ENCODE measurements at regions not wholly inside any gene's neighbourhood (a gene's known extent, or its start where the extent isn't known, plus 50 kb on each side); places are given as distances from the start of the nearest gene placed in this dataset.
"Not testable (repeated sequence)": the region's sequence is repeated elsewhere in the genome, so short reads cannot be mapped to it uniquely, and the experiment has no call there.

- no peak for DNase-seq (ENCODE audit: low spot score)
Observed at GRCh38 chr1:181259026-181259745, 170.7 kb downstream of the IER5 start.

- no peak for DNase-seq (ENCODE audit: low spot score)
Observed at GRCh38 chr1:181260271-181260670, 171.8 kb downstream of the IER5 start.

- no peak for DNase-seq (ENCODE audit: low spot score)
Observed at GRCh38 chr1:181260994-181261393, 172.5 kb downstream of the IER5 start.

GRCh38 chr1:181262069-181262468 is 173.6 kb downstream of the IER5 start:
- no peak for DNase-seq (ENCODE audit: low spot score)

GRCh38 chr1:181263444-181263843 is 174.9 kb downstream of the IER5 start:
- no peak for DNase-seq (ENCODE audit: low spot score)

GRCh38 chr1:181264821-181265220 is 176.3 kb downstream of the IER5 start:
- no peak for DNase-seq (ENCODE audit: low spot score)

- DNase-seq (ENCODE audit: low spot score), result no peak
Observed at GRCh38 chr1:181284978-181285377, 196.5 kb downstream of the IER5 start.

- no peak for DNase-seq (ENCODE audit: low spot score)
Observed at GRCh38 chr1:181295217-181295616, 188.1 kb upstream of the CACNA1E start.

- no peak for DNase-seq (ENCODE audit: low spot score)
Observed at GRCh38 chr1:181296180-181296579, 187.1 kb upstream of the CACNA1E start.

- DNase-seq (ENCODE audit: low spot score), result no peak
Observed at GRCh38 chr1:181308098-181308497, 175.2 kb upstream of the CACNA1E start.

- DNase-seq (ENCODE audit: low spot score), result no peak
Observed at GRCh38 chr1:181310560-181310959, 172.8 kb upstream of the CACNA1E start.

- no peak for DNase-seq (ENCODE audit: low spot score)
Observed at GRCh38 chr1:181312946-181313345, 170.4 kb upstream of the CACNA1E start.

GRCh38 chr1:181313466-181313865 is 169.9 kb upstream of the CACNA1E start:
- no peak for DNase-seq (ENCODE audit: low spot score)

- DNase-seq (ENCODE audit: low spot score), result no peak
Observed at GRCh38 chr1:181314010-181314409, 169.3 kb upstream of the CACNA1E start.

- no peak for DNase-seq (ENCODE audit: low spot score)
Observed at GRCh38 chr1:181314959-181315358, 168.4 kb upstream of the CACNA1E start.

GRCh38 chr1:181317261-181317930 is 165.9 kb upstream of the CACNA1E start:
- DNase-seq (ENCODE audit: low spot score), result no peak

- no peak for DNase-seq (ENCODE audit: low spot score)
Observed at GRCh38 chr1:181318022-181318857, 165.1 kb upstream of the CACNA1E start.

- no peak for DNase-seq (ENCODE audit: low spot score)
Observed at GRCh38 chr1:181318858-181319235, 164.5 kb upstream of the CACNA1E start.

- no peak for DNase-seq (ENCODE audit: low spot score)
Observed at GRCh38 chr1:181319907-181320306, 163.4 kb upstream of the CACNA1E start.

GRCh38 chr1:181324797-181325616 is 158.3 kb upstream of the CACNA1E start:
- DNase-seq (ENCODE audit: low spot score), result no peak

GRCh38 chr1:181325765-181326164 is 157.6 kb upstream of the CACNA1E start:
- not testable (repeated sequence) for DNase-seq (ENCODE audit: low spot score)

- no peak for DNase-seq (ENCODE audit: low spot score)
Observed at GRCh38 chr1:181326348-181326747, 157.0 kb upstream of the CACNA1E start.

All from hematopoietic multipotent progenitor cell treated with erythropoietin and hydrocortisone succinate and interleukin-3 and kit ligand, for 15 days (in vitro differentiated cells).